GM21515 (cell line): ENCODE measurements at regions not wholly inside any gene's neighbourhood (a gene's known extent, or its start where the extent isn't known, plus 50 kb on each side); places are given as distances from the start of the nearest gene placed in this dataset.
"Not testable (repeated sequence)": the region's sequence is repeated elsewhere in the genome, so short reads cannot be mapped to it uniquely, and the experiment has no call there.

ENCODE experiments used
- ATAC-seq: cut with Tn5 transposase; IDR thresholded peaks from one replicate; pipeline ENCODE4 v1.9.1; 2021; ENCODE audit not compliant: unreplicated experiment

DNA sequence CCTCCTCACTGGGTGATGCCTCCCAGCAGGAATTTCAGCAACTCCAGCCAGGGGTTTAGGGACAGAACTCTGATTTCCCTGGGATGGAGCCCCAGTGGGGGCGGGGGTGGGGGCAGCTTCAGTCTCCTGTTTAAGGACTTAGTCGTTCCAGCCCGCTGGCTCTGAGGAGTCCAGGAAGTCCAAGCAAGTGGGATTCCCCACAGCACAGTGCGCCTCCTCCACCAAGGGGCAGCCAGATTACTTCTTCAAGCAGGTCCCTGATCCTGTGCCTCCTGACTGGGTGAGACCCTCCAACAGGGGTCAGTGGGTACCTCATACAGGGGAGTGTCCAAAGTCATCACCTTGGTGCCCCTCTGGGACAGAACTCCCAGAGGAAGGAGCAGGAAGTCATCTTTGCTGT lies 1438.4 kb upstream of the B3GALT2 start:
- ATAC-seq = no peak

DNA sequence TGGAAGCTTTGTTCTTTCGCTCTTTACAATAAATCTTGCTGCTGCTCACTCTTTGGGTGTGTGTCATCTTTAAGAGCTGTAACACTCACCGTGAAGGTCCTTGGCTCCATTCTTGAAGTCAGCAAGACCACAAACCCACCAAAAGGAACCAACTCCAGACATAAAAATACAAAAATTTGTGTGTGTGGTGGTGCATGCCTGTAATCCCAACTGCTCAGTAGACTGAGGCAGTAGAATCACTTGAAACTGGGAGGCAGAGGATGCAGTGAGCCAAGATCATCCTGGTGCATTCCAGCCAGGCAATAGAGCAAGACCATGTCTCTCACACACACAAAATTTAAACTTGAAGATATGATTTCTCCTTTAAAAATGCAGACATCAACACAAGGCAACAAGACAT lies 1431.7 kb upstream of the B3GALT2 start:
- ATAC-seq = no peak

GRCh38 chr1:194617272-194617671 lies 1430.9 kb upstream of the B3GALT2 start:
- not testable (repeated sequence) for ATAC-seq

- no peak for ATAC-seq
Measured at GRCh38 chr1:194616835-194617234, 1430.4 kb upstream of the B3GALT2 start.

DNA sequence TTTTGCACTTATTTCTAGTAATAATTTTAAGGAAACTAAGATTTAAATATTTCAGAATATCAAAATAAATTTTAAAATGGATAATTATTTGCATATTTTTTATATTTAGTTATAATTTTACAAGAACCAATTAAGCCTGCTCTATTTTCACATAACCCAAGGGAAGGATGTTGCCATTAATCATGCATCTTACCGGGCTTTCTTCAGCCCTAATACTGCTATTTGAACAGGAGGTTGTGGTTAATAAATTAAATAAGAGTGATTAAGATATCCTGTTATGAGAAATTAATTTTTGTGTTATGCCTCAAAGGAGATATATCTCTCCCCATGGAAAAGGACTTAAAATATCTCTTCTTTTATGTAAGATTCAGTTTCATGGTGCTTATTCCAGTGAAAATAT lies 1415.8 kb upstream of the B3GALT2 start:
- ATAC-seq = no peak

GRCh38 chr1:194600716-194601115 lies 1414.3 kb upstream of the B3GALT2 start:
- ATAC-seq = no peak

DNA sequence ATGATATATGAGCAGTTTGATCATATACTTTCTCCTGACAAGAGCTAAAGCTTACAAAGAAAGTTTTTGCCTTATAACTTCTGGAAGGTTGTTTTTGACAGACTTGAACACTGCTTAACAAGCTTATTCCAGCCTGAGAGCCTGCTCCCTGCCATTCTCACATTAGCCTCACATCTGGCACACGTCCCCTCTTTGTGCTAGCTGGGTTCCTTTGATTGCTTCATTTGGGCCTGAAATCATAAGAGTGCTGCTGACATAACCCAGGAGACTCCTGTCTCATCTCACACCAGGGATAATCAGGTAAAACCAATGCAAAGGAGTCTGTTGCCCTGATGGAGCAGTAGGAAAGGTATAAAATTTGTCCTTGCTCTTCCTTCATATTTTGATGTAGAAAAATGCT lies 1411.7 kb upstream of the B3GALT2 start:
- ATAC-seq = no peak

- ATAC-seq = no peak
Measured at GRCh38 chr1:194586302-194586701, 1399.9 kb upstream of the B3GALT2 start.

GRCh38 chr1:194584052-194584451 lies 1397.6 kb upstream of the B3GALT2 start:
- ATAC-seq = no peak

GRCh38 chr1:194570476-194570875 lies 1384.1 kb upstream of the B3GALT2 start:
- ATAC-seq = no peak

DNA sequence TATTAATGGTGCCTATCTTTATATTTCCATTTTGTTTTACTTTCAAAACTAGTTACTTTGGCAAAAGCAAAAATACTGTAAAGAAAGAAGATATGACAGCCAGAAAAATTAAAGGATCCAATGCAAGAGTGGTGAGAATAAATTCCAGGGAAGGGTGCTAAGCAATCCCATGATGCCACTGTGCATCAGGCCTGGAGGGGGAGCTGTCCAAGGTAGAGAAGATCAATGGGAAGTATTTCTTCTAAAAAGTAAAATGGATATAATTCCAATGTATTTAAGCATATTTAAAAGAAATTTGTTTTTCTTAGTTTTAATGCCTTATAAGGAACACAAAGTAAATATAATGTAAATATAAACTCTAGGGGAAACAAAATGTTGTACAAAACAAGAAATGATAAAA lies 1382.2 kb upstream of the B3GALT2 start:
- no peak for ATAC-seq

- no peak for ATAC-seq
Measured at GRCh38 chr1:194548071-194548470, 1361.7 kb upstream of the B3GALT2 start.

- no peak for ATAC-seq
Measured at GRCh38 chr1:194544012-194544411, 1357.6 kb upstream of the B3GALT2 start.

DNA sequence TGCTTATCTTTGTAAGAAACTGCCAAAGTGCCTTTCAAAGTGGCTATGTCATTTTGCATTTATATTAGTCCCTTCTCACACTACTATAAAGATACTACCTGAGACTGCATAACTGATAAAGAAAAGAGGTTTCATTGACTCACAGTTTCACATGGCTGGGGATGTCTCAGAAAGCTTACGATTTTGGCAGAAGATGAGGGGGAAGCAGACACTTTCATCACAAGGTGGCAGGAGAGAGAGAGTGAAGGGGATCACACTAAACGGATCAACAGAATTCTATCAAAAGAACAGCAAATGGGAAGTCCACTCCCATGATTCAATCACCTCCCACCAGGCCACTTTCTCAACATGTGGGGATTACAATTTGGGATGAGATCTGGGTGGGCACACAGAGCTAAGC lies 1352.0 kb upstream of the B3GALT2 start:
- no peak for ATAC-seq

DNA sequence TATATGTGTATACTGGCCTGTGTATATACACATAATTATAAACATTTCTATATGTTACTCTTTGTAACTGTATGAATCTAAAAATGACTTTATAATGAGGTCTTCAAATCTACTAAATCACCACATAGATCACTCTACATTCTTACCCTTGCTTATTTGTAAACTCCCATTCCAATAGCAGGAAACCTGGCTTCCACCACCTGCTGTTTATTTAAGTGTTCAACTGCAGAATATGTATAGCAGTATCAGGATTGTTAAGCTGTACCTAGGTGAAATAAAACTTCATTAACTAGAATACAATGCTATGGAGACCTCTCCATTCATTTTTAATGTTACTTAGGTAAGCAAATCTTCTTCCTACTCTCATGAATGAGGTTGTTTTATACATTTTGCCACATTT lies 1351.1 kb upstream of the B3GALT2 start:
- no peak for ATAC-seq

GRCh38 chr1:194535369-194535768 lies 1349.0 kb upstream of the B3GALT2 start:
- no peak for ATAC-seq

DNA sequence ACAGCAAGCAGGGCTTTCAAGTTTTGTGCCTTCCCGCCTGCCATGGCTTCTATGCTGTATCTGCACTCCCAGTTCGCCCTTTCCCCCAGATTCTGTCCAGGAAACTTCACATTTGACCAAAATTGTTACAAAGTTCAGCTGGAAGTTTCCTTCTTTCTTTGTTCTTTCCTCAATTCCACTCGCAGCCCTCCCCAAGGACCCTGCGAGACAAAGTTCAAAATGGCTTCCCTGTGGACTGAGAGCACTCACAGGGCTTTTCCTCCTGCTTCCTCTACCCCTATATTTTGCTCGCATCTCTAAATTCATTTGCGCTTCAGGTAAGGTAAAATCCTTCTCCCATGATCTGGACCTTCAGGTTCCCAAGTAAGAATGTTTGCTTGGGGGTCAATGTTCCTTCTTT lies 1348.4 kb upstream of the B3GALT2 start:
- no peak for ATAC-seq

- ATAC-seq = no peak
Measured at GRCh38 chr1:194533641-194534040, 1347.2 kb upstream of the B3GALT2 start.

- ATAC-seq = no peak
Measured at GRCh38 chr1:194517567-194517966, 1331.2 kb upstream of the B3GALT2 start.

DNA sequence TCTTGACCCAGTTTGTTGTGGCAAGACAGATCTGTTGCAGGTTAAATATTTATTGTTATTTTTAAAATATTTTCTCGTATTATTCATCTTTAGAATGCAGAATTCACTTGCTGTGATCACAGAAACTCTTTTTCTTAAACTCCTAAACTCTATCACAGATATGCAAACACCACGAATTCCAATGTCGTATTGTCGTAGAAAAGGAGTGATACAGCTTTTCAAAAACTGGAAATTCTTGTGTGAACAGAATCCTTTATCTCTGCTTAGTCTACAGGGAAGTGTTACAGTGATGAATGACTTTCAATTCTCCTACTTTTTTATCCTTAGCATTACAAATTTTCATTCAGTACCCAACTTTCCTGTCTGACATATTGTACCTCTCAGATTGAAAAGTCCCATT lies 1329.5 kb upstream of the B3GALT2 start:
- ATAC-seq = no peak

- ATAC-seq = no peak
Measured at GRCh38 chr1:194512957-194513356, 1326.5 kb upstream of the B3GALT2 start.

- ATAC-seq = no peak
Measured at GRCh38 chr1:194512345-194512744, 1325.9 kb upstream of the B3GALT2 start.

- ATAC-seq = no peak
Measured at GRCh38 chr1:194503209-194503608, 1316.8 kb upstream of the B3GALT2 start.

- ATAC-seq = no peak
Measured at GRCh38 chr1:194495434-194495833, 1309.0 kb upstream of the B3GALT2 start.
